ENCODE measurements at regions not wholly inside any gene's neighbourhood (a gene's known extent, or its start where the extent isn't known, plus 50 kb on each side); places are given as distances from the start of the nearest gene placed in this dataset.

GRCh38 chr7:114766041-114766356 lies 155.9 kb upstream of the MDFIC start:
- TF ChIP-seq CTCF (IDR thresholded peaks at IDR 0.05; ENCODE audit: low read length) (no peak), EZH2 (IDR thresholded peaks at IDR 0.05; ENCODE audit: borderline replicate concordance, low read length) (no peak)
